ENCODE measurements at regions not wholly inside any gene's neighbourhood (a gene's known extent, or its start where the extent isn't known, plus 50 kb on each side); places are given as distances from the start of the nearest gene placed in this dataset.

GRCh38 chr5:86542532-86542931 is 75.2 kb upstream of the COX7C start:
- DNase-seq (ENCODE audit: low read depth in 1 of 2, low spot score in 2 of 2) (no peak), FAIRE-seq (no peak)
- WGBS, 2 experiments (ENCODE audit: extremely low coverage in 1 of 2, insufficient coverage in 1 of 2, insufficient read length in 1 of 2, insufficient replicate concordance in 2 of 2, low coverage in 1 of 2, low lambda C conversion rate in 2 of 2, missing lambda C conversion rate in 1 of 2): 72% methylated on average over 3 of the region's 3 CpGs; no CpG with 5 or more reads in 1 of the 2 experiments
- Histone ChIP-seq H2BK12ac (ENCODE audit: low read depth, low read length) (no peak overlapping the region), H2BK20ac (ENCODE audit: low read length) (no peak overlapping the region), H4K20me1 (replicated peaks in 1 of 2; ENCODE audit: control insufficient read depth in 1 of 2, insufficient read depth in 2 of 2, low read length in 2 of 2) (no peaks in the 10 kb centered on the region), H3K18ac (ENCODE audit: extremely low read depth, low read length) (no peak overlapping the region), H3K9me3 (ENCODE audit: insufficient read depth in 2 of 2, low read depth in 1 of 2, low read length in 1 of 2) (no peaks in the 10 kb centered on the region), H2AFZ (ENCODE audit: low read length) (no peak overlapping the region), H3K4me3 (ENCODE audit: extremely low read depth in 1 of 4, insufficient read depth in 2 of 4, low read depth in 3 of 4, low read length in 4 of 4) (no peak overlapping the region), H3K23ac (ENCODE audit: insufficient read length) (no peak overlapping the region), H3K4me1 (replicated peaks in 1 of 4; ENCODE audit: control insufficient read depth in 3 of 4, insufficient read depth in 4 of 4, low read length in 3 of 4) (no peaks in the 10 kb centered on the region), H3K36me3 (ENCODE audit: control insufficient read depth in 2 of 4, insufficient read depth in 4 of 4, low read length in 3 of 4) (no peaks in the 10 kb centered on the region), H3K23me2 (ENCODE audit: low read depth, low read length) (no peaks in the 10 kb centered on the region; the same call in 1 of the 2 replicates), H3K14ac (ENCODE audit: insufficient read length) (no peak overlapping the region), H3K56ac (replicated peaks; ENCODE audit: insufficient read length, low read depth, low read length) (no peak overlapping the region), H2BK120ac (replicated peaks; ENCODE audit: low read depth, low read length) (no peak overlapping the region), H3K27ac (ENCODE audit: low read depth, low read length) (no peak overlapping the region), H2BK5ac (ENCODE audit: low read depth, low read length) (no peak overlapping the region), H4K91ac (replicated peaks; ENCODE audit: insufficient read length, low read length) (no peak overlapping the region), H3K79me1 (ENCODE audit: low read depth, low read length) (no peaks in the 10 kb centered on the region), H3K79me2 (ENCODE audit: control insufficient read depth in 1 of 2, insufficient read depth in 2 of 2, low read length in 2 of 2) (no peaks in the 10 kb centered on the region), H4K8ac (ENCODE audit: extremely low read depth, insufficient read depth, low read length) (no peak overlapping the region), H3K4me2 (ENCODE audit: insufficient read depth in 1 of 2, low read depth in 2 of 2, low read length in 2 of 2) (no peak overlapping the region), H2AK5ac (ENCODE audit: low read depth, low read length) (no peak overlapping the region), H3K9ac (replicated peaks in 1 of 4; ENCODE audit: extremely low read depth in 1 of 4, low read depth in 3 of 4, low read length in 3 of 4) (no peak overlapping the region), H3K4ac (replicated peaks; ENCODE audit: insufficient read length, low read depth, low read length) (no peak overlapping the region), H4K5ac (ENCODE audit: insufficient read length, low read depth, low read length) (no peak overlapping the region), H3K27me3 (replicated peaks in 1 of 4; ENCODE audit: control insufficient read depth in 3 of 4, extremely low read depth in 1 of 4, insufficient read depth in 3 of 4, low read length in 3 of 4) (no peaks in the 10 kb centered on the region), H2BK15ac (ENCODE audit: low read length) (no peak overlapping the region)
- ChIA-PET POLR2A (ENCODE audit: partially characterized antibody) (no interaction called here), CTCF (ENCODE audit: partially characterized antibody) (no interaction called here)
- TF ChIP-seq JUND (IDR thresholded peaks at IDR 0.05; ENCODE audit: low read length) (no peak), ATF2 (IDR thresholded peaks at IDR 0.05; ENCODE audit: low read length) (no peak), ASH2L (IDR thresholded peaks at IDR 0.05; ENCODE audit: low read length) (no peak), CTBP2 (IDR thresholded peaks at IDR 0.05; ENCODE audit: borderline replicate concordance, insufficient read depth, insufficient read length, low read length) (no peak), TAF7 (optimal IDR thresholded peaks at IDR 0.05; ENCODE audit: borderline replicate concordance, low read depth, low read length) (no peak), HDAC6 (IDR thresholded peaks at IDR 0.05; ENCODE audit: low read depth, low read length) (no peak), EGR1 (IDR thresholded peaks at IDR 0.05; ENCODE audit: borderline replicate concordance, low read depth, low read length) (no peak), SUZ12 (IDR thresholded peaks at IDR 0.05; ENCODE audit: low read length) (no peak), EP300 (IDR thresholded peaks at IDR 0.05; ENCODE audit: borderline replicate concordance in 1 of 2, low read depth in 2 of 2, low read length in 2 of 2) (no peak), CTCF (IDR thresholded peaks at IDR 0.05; ENCODE audit: control extremely low read depth in 1 of 3, insufficient read depth in 1 of 3, low read depth in 1 of 3, low read length in 3 of 3) (no peak)

All from H1 (cell line).